ENCODE measurements at regions not wholly inside any gene's neighbourhood (a gene's known extent, or its start where the extent isn't known, plus 50 kb on each side); places are given as distances from the start of the nearest gene placed in this dataset.
A peak's percentile ranks its signal among the peaks of the same experiment; 100 is the strongest.

DNA sequence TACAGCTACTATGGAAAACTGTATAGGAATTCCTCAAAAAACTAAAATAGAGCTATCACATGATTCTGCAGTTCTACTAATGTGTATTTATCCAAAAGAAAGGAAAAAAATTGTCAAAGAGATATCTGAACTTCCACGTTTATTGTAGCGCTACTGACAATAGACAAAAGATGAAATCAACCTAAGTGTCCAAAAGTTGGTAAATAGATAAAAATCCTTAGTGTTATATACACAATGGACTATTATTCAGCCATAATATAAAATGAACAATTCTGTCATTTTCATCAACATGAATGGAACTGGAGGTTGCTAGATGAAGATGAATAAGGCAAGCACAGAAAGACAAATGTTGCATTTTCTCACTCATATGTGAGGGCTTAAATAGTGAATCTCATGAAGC, 1492.1 kb downstream of the MRPL39 start:
- DNase-seq (ENCODE audit: low spot score) = peak; percentile 72

DNA sequence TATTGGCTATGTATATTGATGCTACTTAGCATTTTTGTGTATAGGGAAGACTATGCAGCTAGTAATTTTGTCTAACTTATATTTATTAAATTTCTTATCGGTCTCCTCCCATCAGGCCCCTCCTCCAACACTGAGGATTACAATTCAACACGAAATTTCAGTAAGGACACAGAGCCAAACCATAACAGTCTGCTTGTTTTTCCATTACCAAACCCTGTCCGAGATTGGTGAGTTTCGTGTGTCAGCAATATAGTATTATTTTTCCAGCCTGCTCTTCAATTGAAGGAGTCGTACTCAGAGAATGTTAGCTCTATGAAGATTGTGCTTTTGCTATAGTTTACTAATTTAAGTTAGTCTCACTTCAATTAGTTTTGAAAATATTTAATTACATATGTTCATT, 1495.3 kb downstream of the MRPL39 start:
- no peak for DNase-seq (ENCODE audit: low spot score)

DNA sequence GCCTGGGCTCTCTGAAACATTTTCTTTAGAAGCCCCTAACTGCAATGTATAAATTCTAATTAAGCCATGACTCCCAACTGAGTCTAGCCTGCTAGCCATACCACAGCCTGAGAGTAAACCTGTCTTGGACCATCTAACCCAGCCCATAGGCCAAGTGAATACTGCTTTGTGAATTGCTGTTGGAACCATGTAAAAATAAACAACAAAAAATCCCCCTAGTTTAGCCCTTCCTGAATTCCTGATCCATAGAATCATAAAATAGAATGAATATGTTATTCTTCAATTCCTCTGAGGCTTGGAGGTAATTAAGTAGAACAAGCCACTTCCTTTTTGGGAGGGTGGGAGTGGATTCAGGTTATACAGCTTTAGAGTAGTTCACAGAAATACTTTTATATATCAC, 1496.4 kb downstream of the MRPL39 start:
- DNase-seq (ENCODE audit: low spot score) = no peak

DNA sequence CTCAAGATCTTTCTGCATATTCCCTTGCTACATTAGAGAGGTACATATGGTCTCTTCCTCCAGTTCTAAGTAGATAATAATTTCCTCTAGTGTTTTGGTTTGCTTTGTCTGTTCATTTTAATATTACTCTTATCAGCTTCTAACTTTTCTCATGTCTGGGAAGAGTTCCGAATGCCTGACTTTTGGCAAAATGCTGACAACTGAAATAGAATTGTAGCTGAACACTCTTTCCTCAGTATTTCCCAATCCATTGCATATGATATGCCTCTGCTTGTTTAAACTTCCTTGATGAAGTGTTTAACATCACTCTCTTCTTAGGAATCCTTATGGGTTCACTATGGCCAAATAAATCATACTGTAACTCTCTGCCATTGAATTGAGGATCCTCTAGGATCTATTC, 1510.1 kb downstream of the MRPL39 start:
- no peak for DNase-seq (ENCODE audit: low spot score)

DNA sequence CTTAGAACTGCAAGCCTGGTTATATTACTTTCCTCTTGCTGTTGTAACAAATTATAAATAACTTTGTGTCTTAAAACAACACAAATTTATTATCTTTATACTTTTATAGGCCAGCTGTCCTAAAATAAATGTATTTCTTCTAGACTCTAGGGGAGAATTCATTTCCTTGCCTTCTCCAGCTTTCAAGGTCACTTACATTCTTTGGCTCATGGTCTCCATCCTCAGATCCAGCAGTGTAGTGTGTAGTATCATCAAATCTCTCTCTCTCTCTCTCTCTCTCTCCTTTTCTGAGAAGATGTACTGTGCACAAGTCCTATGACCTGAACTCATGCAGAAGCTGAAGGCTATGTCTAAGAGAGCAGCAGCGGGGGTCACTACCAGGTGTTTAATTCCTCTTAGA, 1510.6 kb downstream of the MRPL39 start:
- no peak for DNase-seq (ENCODE audit: low spot score)

DNA sequence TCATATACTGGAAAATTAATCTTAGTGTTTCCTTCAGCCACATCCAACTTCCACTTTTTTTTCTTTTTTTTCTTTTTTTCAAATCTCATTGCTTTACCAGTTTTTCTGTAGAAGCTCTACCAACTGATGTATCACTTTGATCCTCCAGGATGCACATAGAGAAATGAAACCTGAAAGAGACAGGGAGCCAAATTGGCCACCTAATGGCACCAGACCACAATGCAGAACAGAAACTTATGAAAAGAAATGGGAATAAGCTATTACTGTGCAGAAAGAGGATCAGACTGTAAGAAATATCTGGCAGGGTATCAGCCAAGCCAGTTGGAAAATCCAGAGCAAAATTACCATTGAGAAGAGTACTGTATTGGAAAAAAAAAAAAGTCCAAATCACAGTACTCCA, 1514.2 kb downstream of the MRPL39 start:
- DNase-seq (ENCODE audit: low spot score) = no peak

DNA sequence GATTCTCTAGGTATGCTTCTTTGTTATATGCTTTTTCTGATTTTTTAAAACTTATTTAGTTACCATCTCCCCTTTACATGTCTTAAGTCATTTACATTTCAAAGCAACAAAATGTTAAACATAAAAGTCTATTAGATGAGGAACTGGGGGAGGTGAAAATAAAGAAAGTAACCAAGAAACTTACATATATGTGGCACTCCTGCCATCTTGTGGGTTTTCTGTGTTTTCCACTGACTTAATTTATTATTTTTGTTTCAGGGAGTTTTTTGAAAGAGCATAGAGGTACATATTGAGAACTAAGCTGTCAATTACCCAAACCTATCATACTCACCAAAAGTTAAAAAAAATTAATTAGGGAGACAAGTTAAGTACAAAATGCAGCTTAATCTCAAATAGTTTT, 1531.1 kb downstream of the MRPL39 start:
- peak; percentile 9 for DNase-seq (ENCODE audit: low spot score)

DNA sequence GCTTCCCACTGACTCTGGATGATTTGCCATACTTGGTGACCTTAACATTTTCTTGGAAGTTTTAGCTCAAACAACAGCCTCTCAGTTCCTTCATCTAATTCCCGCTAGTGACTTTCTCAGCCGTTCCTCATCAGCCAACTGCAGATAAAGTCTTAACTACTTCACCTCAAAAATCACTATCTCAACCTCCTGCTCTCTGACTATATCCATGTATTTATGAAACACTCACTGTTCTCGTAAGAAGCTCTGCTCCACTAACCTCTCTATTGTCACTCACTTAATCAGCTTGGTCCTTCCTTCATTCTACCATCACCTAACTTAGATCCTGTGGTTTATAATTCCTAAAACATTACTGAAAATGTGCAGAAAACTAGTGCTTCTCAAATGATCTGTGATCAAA, 1551.6 kb downstream of the MRPL39 start:
- no peak for DNase-seq (ENCODE audit: low spot score)

DNA sequence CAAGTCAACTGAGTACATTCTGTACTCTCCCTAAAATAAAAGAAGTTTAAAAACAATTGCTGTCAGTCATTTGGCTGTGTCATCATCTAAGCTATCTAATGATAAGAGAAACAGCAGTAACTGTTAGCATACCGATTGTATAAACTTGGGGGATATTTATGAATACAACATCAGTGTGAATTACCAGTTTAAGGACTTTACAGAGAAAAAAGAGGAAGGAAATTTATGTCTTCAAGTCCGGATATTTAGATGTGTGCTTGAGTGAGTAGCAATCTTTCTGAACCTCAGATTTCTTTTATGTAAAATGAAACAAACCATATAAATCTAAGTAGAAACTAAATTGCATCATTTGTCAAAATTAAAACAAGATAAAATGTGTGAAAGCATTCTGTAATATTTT, 1557.0 kb downstream of the MRPL39 start:
- no peak for DNase-seq (ENCODE audit: low spot score)

DNA sequence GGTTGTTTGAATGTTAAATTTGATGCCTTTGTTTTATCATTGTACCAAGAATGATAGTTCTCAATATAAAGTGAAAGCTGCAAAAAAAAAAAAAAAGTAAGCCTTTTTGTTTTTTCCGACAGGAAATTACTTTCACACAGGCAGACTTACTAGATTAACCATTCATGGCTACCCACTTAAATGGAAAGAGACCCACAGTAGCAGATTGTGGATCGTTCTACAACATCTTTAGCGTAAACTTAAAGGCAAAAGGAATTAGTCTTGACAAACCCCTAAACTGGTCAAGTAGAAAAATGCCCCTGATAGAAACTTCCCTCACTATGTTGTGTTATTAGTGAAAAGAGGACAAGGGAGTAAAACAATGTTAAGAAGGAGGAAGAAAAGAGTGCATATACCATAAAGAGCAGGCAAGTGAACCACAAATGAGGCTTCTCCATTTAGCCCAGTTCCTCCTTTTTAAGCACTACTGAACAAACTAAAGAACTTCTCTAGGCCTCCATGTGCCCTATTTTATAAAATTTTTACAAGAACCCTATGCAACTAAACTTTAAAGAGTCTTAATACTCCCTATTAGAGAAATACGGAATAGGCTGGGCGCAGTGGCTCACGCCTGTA, 1560.3 kb downstream of the MRPL39 start:
- DNase-seq (ENCODE audit: low spot score) = no peak

DNA sequence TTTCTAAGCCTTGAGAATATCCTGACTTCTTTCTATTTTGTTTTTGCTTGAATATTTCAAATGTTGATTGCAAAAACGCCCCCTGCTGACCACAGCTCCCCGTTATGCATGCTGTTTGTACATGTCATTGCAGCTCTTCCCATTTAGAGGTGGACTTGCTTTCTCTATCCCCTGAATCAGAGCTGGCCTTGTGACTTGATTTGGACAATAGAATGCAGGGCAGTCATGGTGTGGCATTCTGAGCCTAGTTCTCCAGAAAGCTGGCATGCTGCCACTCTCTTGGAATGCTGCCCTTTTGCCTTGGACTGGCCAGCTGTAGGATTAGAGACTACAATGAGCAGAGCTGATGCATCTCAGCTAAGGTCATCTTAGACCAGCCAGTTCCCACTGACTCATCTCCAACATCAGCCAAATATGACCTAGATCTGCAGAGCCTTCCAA, 1561.5 kb downstream of the MRPL39 start:
- DNase-seq (ENCODE audit: low spot score) = peak; percentile 99

DNA sequence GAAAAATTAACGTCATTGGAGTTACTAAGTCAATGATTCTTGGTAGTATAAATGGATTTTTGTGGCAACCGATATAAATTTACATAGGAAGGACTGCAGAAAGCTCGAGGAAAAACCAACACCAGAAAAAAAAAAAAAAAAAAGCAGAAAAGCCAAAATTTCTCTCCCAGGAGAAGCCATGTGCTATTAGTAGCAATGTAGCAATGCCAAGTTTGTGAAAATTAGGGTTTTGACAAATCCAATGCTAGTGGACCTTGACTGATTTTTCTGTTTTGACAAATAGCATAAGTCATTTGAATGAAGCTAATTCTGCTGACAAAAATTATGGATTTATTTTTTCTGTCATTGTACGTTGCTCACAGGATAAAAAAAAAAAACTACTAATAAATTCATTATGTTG, 1561.9 kb downstream of the MRPL39 start:
- DNase-seq (ENCODE audit: low spot score) = no peak

DNA sequence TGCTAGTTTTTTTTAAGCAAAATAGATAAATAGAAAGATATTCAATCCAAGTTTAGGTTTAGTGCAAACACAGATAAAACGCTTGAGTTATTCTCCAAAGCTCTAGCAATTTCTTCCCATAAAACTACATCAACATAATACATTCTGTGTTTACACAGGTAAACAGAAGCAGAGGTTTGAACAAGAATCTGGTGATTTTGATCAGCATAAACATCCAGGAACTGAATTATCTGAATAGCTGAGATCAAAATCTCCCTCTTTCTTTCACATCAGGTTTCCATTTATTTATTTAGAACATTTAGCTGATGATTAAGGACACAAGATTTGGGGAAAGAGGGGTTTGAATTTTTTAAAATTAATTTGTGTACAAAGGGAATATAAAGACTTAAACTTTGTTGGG, 1564.6 kb downstream of the MRPL39 start:
- no peak for DNase-seq (ENCODE audit: low spot score)

DNA sequence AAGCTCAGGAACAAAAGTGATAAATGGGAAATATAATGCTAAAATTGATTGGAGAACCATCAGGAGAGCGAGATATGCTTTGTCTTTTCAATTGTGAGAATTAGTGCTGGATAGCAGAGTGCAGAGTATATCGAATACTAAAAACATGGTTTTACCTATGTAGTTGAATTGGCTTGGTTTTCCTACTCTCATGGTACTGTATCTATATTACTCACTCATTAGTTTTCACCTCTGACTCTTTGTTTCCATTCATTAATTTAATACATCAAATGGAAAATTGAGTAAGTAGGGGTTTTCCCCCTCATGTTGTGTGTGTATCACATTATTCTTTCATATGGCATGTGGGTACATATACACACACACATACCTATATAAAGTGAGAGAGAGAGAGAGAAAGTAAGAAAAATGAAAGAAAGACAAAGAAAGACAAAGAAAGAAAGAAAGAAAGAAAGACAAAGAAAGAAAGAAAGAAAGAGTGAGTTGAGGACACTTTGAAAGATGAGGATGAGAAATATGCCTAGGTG, 1574.5 kb downstream of the MRPL39 start:
- no peak for DNase-seq (ENCODE audit: low spot score)

DNA sequence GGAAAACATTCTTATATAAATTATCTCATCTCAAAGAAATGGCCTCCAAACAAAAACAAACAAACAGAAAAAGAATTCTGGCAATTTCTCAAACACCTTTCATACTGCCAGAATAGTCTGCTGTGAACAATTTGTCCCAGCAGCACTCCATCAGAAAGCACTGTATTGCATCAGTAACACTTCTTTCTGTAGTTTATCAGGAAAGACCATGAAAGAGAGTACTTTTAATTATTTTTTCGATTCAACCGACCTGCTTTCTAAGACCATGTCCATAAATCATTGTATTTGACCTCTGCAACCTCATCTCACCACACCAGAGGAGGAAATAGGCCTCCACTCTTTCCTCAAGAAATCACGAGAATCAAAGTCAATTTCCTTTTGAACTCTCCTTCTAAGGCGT, 1579.9 kb downstream of the MRPL39 start:
- no peak for DNase-seq (ENCODE audit: low spot score)

DNA sequence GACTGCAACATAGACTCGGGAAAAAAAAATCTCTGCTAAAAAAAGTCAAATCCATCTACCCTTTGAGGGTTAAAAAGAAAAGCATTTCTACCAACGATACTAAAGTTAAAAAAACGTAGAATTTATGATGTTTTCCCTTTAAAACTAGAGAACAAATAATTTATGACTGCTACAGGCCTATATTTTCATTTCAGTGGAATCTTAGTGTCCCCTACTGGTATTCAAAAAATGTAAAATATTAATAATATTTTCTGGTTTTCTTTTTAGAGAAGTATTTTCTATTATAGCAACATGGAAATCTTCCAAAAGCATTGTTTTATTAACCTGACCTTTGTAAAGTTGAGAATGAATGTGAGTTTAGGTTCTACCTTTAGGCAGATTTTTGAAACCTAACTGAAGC, 1582.2 kb downstream of the MRPL39 start:
- DNase-seq (ENCODE audit: low spot score) = no peak

DNA sequence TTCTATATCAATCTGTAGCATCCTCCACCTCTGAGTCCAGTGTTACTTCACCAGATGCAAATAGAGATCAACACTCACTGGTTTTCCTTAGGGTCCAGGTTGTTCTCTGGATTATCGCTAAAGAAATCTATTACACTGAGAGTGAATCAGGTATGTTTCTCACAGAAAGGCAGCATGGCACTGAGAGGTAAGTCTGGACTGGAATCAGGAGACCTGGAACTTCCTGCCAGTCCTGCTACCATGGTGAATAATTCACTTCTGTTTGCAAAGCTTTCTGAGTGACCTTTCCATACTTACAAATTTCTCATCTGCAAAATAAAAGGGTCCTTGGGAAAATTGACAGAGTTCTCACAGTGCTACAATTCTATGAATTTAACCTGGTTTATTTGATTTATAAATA, 1583.3 kb downstream of the MRPL39 start:
- no peak for DNase-seq (ENCODE audit: low spot score)

DNA sequence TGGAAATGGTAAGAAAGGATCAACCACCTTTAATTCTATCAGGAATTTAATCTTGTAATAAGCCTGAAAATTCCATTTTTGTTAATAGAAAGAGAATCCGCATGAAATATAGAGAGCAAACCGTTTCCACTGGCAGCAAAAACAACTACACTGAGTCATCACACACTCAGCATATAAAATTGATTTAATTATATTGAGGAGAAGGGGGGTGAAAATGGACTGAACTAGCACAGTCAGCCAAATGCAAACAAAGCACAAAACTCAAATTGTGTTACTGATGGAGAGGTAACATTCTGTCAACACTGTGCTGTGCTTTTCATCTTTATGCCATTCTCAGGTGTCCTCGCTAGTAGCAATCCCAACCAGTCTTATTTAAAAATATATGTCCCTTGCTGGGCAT, 1583.9 kb downstream of the MRPL39 start:
- DNase-seq (ENCODE audit: low spot score) = no peak

DNA sequence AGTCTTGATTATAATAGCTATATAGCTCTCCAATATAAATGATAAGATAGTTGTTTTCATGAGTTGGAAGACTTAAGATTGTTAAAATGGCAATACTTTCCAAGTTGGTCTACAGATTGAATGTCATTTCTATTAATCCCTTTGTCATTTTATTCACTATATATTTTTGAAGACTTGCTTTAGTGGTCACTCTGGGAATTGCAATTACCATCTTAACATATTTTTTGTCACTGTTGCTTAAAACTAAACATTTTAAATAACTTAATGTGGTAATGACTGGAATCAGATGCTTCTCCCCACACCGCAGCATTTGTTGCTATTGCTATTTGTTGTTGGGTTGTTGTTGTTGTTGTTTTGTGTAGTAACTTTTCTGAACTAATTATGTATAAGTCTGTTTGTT, 1592.9 kb downstream of the MRPL39 start:
- DNase-seq (ENCODE audit: low spot score) = no peak

DNA sequence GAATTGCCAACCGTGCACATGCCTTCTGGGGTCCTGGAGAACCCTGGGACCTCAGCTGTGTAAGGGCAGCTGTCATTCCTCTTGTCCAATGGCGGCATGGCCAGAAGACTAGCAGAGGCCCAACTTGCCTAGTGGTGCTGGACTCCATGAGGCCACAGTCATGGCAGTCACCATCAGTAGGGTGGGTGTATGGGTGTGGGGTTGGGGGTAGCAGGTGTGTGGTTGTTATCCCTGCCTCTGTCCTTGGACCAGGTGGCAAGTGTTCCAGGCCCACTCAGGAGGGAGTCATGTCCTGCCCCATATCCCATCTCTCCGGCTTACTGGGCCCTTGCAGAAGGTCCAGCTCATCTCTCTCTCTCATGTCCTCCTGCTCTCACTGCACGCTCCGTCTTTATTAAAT, 1596.2 kb downstream of the MRPL39 start:
- no peak for DNase-seq (ENCODE audit: low spot score)

DNA sequence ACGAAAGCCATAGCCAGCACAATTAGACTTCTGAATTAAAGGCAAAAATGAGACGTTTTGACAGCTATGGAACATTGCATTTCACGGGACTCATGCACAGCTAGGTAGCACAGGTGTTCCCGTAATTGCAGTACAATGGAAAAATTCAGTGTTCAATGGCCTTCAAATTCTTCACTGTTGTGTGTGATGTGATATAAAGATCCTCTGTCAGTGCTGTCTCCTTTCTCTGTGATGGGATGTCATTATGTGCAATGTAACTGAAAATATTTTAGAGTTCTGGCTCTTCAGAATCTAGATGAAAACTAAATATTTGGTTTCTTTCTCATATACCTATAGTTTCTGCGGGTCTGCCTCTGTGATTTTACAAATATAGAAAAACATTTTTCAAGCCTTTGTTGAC, 1599.7 kb downstream of the MRPL39 start:
- no peak for DNase-seq (ENCODE audit: low spot score)

DNA sequence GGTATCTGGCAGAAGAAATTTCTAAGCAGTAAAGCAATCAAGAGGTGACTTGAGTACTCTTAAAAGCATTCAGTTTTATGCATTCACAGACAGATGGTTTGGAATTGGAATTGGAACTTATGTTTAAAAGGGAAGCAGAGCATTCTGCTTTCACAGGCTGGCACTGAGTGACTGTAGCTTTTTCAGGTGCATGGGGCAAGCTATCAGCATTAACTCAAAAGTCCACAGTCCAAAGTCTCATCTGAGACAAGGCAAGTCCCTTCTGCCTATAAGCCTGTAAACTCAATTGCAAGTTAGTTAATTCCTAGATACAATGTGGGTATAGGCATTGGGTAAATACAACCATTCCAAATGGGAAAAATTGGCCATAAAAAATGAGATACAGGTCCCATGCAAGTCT, 1620.3 kb downstream of the MRPL39 start:
- DNase-seq (ENCODE audit: low spot score) = no peak

DNA sequence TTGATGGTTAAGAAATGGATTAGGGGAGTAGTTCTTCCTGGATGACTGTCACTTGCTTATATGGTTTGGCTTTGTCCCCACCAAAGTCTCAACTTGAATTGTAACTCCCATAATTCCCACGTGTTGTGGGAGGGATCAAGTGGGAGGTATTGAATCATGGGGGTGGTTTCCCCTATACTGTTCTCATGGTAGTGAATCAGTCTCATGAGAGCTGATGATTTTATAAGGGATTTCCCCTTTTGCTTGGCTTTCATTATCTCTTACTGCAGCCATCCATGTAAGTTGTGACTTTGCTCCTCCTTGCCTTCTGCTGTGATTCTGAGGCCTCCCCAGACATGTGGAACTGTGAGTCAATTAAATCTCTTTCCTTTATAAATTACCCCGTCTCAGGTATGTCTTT, 1621.1 kb downstream of the MRPL39 start:
- no peak for DNase-seq (ENCODE audit: low spot score)

DNA sequence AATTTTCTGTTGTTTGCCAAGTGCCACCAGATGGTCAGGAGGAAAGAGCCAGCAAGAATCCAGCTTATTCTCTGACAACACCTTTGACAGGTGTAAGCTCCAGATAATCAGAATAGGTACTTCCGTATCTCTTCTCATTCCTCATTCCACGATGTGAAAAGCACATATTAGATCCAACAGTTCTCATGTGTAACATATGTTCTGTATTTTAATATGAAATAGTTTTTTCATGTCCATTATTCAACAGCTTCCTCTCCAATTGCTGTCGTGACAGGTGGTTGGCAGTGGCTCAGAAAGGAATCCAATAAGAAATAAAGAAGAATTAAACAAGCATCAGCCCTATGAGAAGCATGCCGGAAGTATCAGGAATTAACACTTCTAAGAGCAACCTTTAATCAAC, 1624.7 kb downstream of the MRPL39 start:
- DNase-seq (ENCODE audit: low spot score) = no peak

DNA sequence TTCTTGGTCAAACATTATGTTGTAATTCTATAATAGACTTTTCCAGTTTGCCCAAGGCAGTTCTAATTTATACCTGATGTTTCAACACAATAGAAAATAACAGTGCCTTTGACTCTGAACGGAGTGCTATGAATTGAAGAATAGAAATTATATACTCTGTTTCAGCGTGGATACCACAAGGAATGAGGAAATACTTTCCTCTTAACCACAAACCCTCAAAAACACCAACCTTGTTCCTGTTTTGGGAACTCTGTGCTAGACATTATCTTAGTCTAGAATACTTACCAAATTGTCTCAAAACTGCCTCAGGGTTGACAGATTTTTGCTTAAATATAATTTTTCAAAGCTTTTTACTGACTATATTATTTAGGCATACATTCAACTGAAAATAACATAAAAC, 1629.3 kb downstream of the MRPL39 start:
- DNase-seq (ENCODE audit: low spot score) = no peak
